ENCODE measurements at regions not wholly inside any gene's neighbourhood (a gene's known extent, or its start where the extent isn't known, plus 50 kb on each side); places are given as distances from the start of the nearest gene placed in this dataset.

DNA sequence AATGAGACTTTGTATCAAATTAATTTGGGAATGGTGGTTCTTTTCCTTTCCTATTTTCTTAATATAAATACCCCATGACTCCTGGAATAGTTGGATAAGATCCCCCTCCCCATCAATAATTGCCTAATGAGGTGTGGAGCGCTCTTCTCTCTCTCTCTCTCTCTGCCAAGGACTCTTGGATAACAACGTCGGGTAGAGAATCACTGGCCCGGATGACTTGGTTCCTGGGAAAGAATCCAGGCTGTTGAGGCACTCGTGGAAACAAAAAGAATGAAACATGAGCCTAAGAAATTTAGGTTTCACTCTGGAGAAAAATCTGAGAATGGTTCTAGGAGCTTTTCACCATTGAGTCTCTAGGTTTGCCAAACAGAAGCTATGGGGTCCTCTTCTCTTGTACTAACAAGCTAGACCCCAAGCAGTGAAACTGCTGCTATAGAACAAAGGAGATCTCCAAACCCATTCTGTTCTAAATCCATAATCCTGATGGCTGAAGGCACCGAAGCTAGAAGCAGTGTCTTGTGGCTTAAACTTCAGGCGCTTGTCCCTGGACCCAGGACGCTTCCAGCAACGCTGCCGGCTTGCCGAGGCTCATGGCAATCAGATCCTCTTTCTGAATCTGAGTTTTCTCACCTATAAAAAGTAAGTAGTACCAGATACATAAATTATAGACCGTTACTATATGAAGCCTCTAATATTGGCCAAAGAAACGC is 241.6 kb upstream of the BTBD3 start:
- Histone ChIP-seq H2AFZ (ENCODE audit: low read depth) (no peak overlapping the region), H3K9me3 (no peaks in the 10 kb centered on the region), H3K36me3 (replicated peaks in 1 of 2; ENCODE audit: control insufficient read depth in 1 of 2, insufficient read depth in 2 of 2, low read length in 1 of 2) (no peaks in the 10 kb centered on the region), H3K9ac (no peak overlapping the region), H3K27me3 (ENCODE audit: insufficient read depth) (no peaks in the 10 kb centered on the region), H3K9me2 (no peaks in the 10 kb centered on the region), H3K4me2 (no peak overlapping the region), H3K27ac (ENCODE audit: low read depth in 2 of 2, low read length in 1 of 2) (no peak overlapping the region; a peak in 1 of 4 replicates), H3F3A (replicated peaks; ENCODE audit: insufficient read depth) (no peaks in the 10 kb centered on the region), H3K79me2 (ENCODE audit: insufficient read depth) (no peaks in the 10 kb centered on the region), H3K4me3 (ENCODE audit: low read depth in 2 of 2, low read length in 1 of 2) (no peak overlapping the region; a peak in 1 of 4 replicates), H4K20me1 (ENCODE audit: insufficient read depth) (no peaks in the 10 kb centered on the region), H3K4me1 (ENCODE audit: control insufficient read depth in 1 of 2, insufficient read depth in 2 of 2, low read depth in 1 of 2, low read length in 1 of 2) (peaks cover 0 to 3% of the 10 kb centered on the region in 2 experiments; a peak in 1 of 4 replicates)
- no peak for DNase-seq
- ChIA-PET POLR2A (no interaction called here), CTCF (interaction anchor here (0.9 to 1.2 kb wide), 5 partner anchors 11 to 105 kb away, joined by 3 to 4 read pairs (median 3); no protein-coding TSS in a partner anchor)
- no peak for TF ChIP-seq RAD21 (IDR thresholded peaks at IDR 0.05; ENCODE audit: low read length)
- TF ChIP-seq, protein P1, sequence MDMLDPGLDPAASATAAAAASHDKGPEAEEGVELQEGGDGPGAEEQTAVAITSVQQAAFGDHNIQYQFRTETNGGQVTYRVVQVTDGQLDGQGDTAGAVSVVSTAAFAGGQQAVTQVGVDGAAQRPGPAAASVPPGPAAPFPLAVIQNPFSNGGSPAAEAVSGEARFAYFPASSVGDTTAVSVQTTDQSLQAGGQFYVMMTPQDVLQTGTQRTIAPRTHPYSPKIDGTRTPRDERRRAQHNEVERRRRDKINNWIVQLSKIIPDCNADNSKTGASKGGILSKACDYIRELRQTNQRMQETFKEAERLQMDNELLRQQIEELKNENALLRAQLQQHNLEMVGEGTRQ (IDR thresholded peaks at IDR 0.05; ENCODE audit: borderline replicate concordance, low read depth, low read length) = no peak
- no peak for TF ChIP-seq SIN3A (IDR thresholded peaks at IDR 0.05; ENCODE audit: borderline replicate concordance, low read depth, low read length)
- TF ChIP-seq TEAD4 (IDR thresholded peaks at IDR 0.05; ENCODE audit: borderline replicate concordance, insufficient read depth) = no peak
- no peak for TF ChIP-seq NRF1 (IDR thresholded peaks at IDR 0.05; ENCODE audit: low read depth, low read length)
- no peak for TF ChIP-seq RXRA (IDR thresholded peaks at IDR 0.05; ENCODE audit: borderline replicate concordance, low read depth)
- TF ChIP-seq ELF1 (IDR thresholded peaks at IDR 0.05) = no peak
- no peak for TF ChIP-seq TCF12 (IDR thresholded peaks at IDR 0.05)
- no peak for TF ChIP-seq YY1 (IDR thresholded peaks at IDR 0.05; ENCODE audit: low read depth)
- no peak for TF ChIP-seq MXI1 (IDR thresholded peaks at IDR 0.05; ENCODE audit: low read depth, low read length)
- no peak for TF ChIP-seq FOSL2 (IDR thresholded peaks at IDR 0.05; ENCODE audit: borderline replicate concordance, low read depth)
- no peak for TF ChIP-seq POLR2AphosphoS5 (IDR thresholded peaks at IDR 0.05; ENCODE audit: low read depth, low read length)
- no peak for TF ChIP-seq NFIC (IDR thresholded peaks at IDR 0.05; ENCODE audit: borderline replicate concordance)
- 53% methylated on average over 13 of the region's 13 CpGs for WGBS (ENCODE audit: low lambda C conversion rate)

DNA sequence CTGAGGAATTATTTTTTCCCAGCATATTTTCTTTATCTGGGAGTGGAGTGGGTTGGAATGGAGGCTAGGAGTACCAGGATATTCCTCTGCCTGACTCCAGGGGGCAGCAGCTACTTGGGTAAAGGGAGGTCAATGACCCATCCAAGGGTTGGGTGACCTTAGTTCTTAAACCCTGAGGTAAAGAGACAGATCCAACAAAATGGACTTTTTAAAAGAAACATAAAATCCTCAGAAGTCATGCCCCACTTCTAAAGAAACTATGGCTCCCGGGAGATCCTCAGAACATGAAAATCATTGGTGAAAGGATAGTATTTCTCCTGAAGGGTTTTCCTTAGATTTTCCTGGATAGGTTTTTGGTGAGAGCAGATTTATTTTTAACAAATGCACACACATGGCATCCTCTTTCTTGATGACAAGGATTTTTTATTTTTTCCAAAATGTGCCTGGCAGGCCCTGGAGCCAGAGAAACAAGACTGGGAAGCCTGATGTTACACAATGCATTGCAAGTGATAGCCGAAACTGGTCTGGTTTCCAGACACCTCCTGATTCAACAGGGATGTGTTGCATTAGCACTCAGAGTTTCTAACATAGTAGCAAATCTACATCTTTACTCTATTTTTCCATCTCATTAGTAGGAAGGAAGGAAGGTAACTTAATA is 240.9 kb upstream of the BTBD3 start:
- no peaks in the 10 kb centered on the region for H3K9me2 ChIP-seq
- H3K27me3 ChIP-seq (ENCODE audit: insufficient read depth) = no peaks in the 10 kb centered on the region
- H3K4me3 ChIP-seq (ENCODE audit: low read depth in 2 of 2, low read length in 1 of 2) = no peak overlapping the region; a peak in 1 of 4 replicates
- H3K79me2 ChIP-seq (ENCODE audit: insufficient read depth) = no peaks in the 10 kb centered on the region
- H3K9me3 ChIP-seq = no peaks in the 10 kb centered on the region
- H3K4me2 ChIP-seq = no peak overlapping the region
- no peak overlapping the region for H3K9ac ChIP-seq
- DNase-seq = peak; percentile 67
- H2AFZ ChIP-seq (ENCODE audit: low read depth) = no peak overlapping the region
- peaks cover 0 to 3% of the 10 kb centered on the region in 2 experiments; a peak in 1 of 4 replicates for H3K4me1 ChIP-seq (ENCODE audit: control insufficient read depth in 1 of 2, insufficient read depth in 2 of 2, low read depth in 1 of 2, low read length in 1 of 2)
- CTCF ChIA-PET = interaction anchor here (0.6 to 1.3 kb wide), 6 partner anchors 12 to 288 kb away, joined by 3 to 4 read pairs (median 3); no protein-coding TSS in a partner anchor
- H4K20me1 ChIP-seq (ENCODE audit: insufficient read depth) = no peaks in the 10 kb centered on the region
- H3K36me3 ChIP-seq (replicated peaks in 1 of 2; ENCODE audit: control insufficient read depth in 1 of 2, insufficient read depth in 2 of 2, low read length in 1 of 2) = no peaks in the 10 kb centered on the region
- peak overlapping the region in 1 of 2 experiments; percentile 34; a peak in 2 of 4 replicates for H3K27ac ChIP-seq (ENCODE audit: low read depth in 2 of 2, low read length in 1 of 2)
- POLR2A ChIA-PET = no interaction called here
- WGBS (ENCODE audit: low lambda C conversion rate) = 50% methylated on average over 2 of the region's 2 CpGs
- H3F3A ChIP-seq (replicated peaks; ENCODE audit: insufficient read depth) = no peaks in the 10 kb centered on the region
- TF ChIP-seq, protein P2, sequence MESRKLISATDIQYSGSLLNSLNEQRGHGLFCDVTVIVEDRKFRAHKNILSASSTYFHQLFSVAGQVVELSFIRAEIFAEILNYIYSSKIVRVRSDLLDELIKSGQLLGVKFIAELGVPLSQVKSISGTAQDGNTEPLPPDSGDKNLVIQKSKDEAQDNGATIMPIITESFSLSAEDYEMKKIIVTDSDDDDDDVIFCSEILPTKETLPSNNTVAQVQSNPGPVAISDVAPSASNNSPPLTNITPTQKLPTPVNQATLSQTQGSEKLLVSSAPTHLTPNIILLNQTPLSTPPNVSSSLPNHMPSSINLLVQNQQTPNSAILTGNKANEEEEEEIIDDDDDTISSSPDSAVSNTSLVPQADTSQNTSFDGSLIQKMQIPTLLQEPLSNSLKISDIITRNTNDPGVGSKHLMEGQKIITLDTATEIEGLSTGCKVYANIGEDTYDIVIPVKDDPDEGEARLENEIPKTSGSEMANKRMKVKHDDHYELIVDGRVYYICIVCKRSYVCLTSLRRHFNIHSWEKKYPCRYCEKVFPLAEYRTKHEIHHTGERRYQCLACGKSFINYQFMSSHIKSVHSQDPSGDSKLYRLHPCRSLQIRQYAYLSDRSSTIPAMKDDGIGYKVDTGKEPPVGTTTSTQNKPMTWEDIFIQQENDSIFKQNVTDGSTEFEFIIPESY (IDR thresholded peaks at IDR 0.05; ENCODE audit: borderline replicate concordance, low read depth) = no peak
- TF ChIP-seq, protein P3, sequence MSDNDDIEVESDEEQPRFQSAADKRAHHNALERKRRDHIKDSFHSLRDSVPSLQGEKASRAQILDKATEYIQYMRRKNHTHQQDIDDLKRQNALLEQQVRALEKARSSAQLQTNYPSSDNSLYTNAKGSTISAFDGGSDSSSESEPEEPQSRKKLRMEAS (IDR thresholded peaks at IDR 0.05; ENCODE audit: low read depth) = no peak
- no peak for TF ChIP-seq RCOR1 (IDR thresholded peaks at IDR 0.05; ENCODE audit: low read length)
- no peak for TF ChIP-seq NRF1 (IDR thresholded peaks at IDR 0.05; ENCODE audit: low read depth, low read length)
- TF ChIP-seq MXI1 (IDR thresholded peaks at IDR 0.05; ENCODE audit: low read depth, low read length) = no peak
- no peak for TF ChIP-seq POLR2AphosphoS5 (IDR thresholded peaks at IDR 0.05; ENCODE audit: low read depth, low read length)
- no peak for TF ChIP-seq TCF12 (IDR thresholded peaks at IDR 0.05)
- no peak for TF ChIP-seq FOXJ3 (CRISPR knock-in tag; IDR thresholded peaks at IDR 0.05)
- TF ChIP-seq, protein P4, sequence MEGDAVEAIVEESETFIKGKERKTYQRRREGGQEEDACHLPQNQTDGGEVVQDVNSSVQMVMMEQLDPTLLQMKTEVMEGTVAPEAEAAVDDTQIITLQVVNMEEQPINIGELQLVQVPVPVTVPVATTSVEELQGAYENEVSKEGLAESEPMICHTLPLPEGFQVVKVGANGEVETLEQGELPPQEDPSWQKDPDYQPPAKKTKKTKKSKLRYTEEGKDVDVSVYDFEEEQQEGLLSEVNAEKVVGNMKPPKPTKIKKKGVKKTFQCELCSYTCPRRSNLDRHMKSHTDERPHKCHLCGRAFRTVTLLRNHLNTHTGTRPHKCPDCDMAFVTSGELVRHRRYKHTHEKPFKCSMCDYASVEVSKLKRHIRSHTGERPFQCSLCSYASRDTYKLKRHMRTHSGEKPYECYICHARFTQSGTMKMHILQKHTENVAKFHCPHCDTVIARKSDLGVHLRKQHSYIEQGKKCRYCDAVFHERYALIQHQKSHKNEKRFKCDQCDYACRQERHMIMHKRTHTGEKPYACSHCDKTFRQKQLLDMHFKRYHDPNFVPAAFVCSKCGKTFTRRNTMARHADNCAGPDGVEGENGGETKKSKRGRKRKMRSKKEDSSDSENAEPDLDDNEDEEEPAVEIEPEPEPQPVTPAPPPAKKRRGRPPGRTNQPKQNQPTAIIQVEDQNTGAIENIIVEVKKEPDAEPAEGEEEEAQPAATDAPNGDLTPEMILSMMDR (IDR thresholded peaks at IDR 0.05) = peak; percentile 88
- TF ChIP-seq NFIC (IDR thresholded peaks at IDR 0.05; ENCODE audit: borderline replicate concordance) = no peak
- no peak for TF ChIP-seq GATA2 (CRISPR knock-in tag; IDR thresholded peaks at IDR 0.05)
- TF ChIP-seq SMC3 (IDR thresholded peaks at IDR 0.05; ENCODE audit: low read depth, low read length) = peak; percentile 80
- TF ChIP-seq, protein P5, sequence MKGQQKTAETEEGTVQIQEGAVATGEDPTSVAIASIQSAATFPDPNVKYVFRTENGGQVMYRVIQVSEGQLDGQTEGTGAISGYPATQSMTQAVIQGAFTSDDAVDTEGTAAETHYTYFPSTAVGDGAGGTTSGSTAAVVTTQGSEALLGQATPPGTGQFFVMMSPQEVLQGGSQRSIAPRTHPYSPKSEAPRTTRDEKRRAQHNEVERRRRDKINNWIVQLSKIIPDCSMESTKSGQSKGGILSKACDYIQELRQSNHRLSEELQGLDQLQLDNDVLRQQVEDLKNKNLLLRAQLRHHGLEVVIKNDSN (IDR thresholded peaks at IDR 0.05; ENCODE audit: borderline replicate concordance, low read depth) = no peak
